Esophagus muscularis mucosa (tissue), 4 donors: ENCODE measurements at regions not wholly inside any gene's neighbourhood (a gene's known extent, or its start where the extent isn't known, plus 50 kb on each side); places are given as distances from the start of the nearest gene placed in this dataset.

Source experiments
- CTCF ChIP-seq, 3 experiments: fragments of 200-600 bp in 2 of 3; fragments of 450-650 bp in 1 of 3; sonication (generic) in 2 of 3; IDR thresholded peaks; one replicate each; pipeline ENCODE4 v1.5.1; 2017 to 2019; ENCODE audit warnings: antibody characterized with exemption in 3 of 3, mild to moderate bottlenecking in 2 of 3, moderate library complexity in 1 of 3
- EP300 ChIP-seq: sonication (generic); formaldehyde crosslinking; IDR thresholded peaks from one replicate; pipeline ENCODE4 v1.6.1; 2017; ENCODE audit warnings: antibody characterized with exemption
- POLR2A ChIP-seq: fragments of 450-650 bp; IDR thresholded peaks from one replicate; pipeline ENCODE4 v1.6.1; 2017; ENCODE audit warnings: antibody characterized with exemption, moderate library complexity, mild to moderate bottlenecking, low read depth
- POLR2AphosphoS5 ChIP-seq, 2 donors: sonication (generic); formaldehyde crosslinking; IDR thresholded peaks; one replicate each; pipeline ENCODE4 v1.6.1; 2017; ENCODE audit warnings: antibody characterized with exemption in 2 of 2

GRCh38 chr10:1829712-1830111, 92.4 kb upstream of the ADARB2 start:
- TF ChIP-seq EP300 (no peak), CTCF (IDR thresholded peaks at IDR 0.05) (no peak), POLR2AphosphoS5 (IDR thresholded peaks at IDR 0.05) (no peak), POLR2A (no peak)
